NCI-H1417 (cell line): ENCODE measurements at regions not wholly inside any gene's neighbourhood (a gene's known extent, or its start where the extent isn't known, plus 50 kb on each side); places are given as distances from the start of the nearest gene placed in this dataset.
"Not testable (repeated sequence)": the region's sequence is repeated elsewhere in the genome, so short reads cannot be mapped to it uniquely, and the experiment has no call there.

Experiments
- DNase-seq, 3 experiments: peaks; one replicate each; lab custom pipeline; 2025; lab: John Stamatoyannopoulos, UW

DNA sequence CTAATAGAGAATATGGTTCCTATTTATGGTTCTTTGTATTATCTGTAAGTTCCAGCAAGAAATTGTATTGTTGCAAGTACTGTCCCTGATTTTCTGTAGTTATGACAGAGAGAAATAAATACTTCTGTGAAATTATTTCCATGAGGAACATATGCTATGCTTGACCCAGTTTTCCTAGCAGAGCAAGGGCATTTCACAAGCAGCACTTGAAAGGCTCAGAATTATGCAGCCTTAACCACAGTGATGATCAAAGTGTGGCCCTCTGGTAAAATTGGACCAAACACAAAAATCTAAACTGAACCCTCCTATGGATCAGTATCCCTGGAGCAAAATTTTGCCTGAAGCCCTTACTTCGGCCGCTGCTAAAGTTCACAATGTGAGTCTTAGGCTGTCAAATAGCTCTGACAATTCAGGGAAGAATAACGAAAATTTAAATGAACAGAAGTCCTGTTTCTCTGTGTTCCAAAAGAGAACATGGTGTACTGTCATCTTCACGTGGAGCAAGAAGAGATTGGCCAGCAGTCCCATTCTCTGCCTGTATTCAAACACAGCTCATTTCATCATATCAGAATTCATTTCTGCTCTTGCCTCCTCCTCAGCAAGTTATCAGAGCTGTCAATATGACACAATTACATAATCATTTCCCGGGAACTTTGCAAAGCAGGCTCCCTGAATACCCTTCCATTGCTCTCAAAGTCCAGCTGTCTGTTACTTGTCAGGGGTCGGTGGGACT lies 471.9 kb downstream of the RPS29 start:
- DNase-seq: no peak

- DNase-seq: no peak
These were observed 479.2 kb downstream of the RPS29 start for GRCh38 chr14:49106741-49107667.

- no peak for DNase-seq
These were observed 480.2 kb downstream of the RPS29 start for GRCh38 chr14:49105956-49106355.

DNA sequence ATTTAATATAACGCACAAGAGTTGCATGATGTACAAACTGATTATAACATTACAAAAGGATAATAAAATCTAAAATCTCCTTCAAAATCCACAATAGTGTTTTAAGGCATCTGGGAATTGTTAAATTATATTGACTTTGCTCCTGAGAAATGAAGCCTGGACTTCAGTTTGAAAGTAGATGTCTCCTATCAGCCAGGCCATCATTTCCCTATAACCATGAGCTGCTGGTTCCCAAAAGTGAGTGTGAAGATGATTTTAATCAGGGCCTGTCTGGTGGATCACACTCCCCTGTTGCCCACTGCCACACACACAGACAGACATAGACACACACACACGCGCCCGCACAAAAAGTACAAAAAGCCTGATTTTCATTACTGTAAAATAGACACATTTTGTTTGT lies 480.7 kb downstream of the RPS29 start:
- DNase-seq: no peak

GRCh38 chr14:49092345-49092744 lies 493.8 kb downstream of the RPS29 start:
- no peak for DNase-seq

DNA sequence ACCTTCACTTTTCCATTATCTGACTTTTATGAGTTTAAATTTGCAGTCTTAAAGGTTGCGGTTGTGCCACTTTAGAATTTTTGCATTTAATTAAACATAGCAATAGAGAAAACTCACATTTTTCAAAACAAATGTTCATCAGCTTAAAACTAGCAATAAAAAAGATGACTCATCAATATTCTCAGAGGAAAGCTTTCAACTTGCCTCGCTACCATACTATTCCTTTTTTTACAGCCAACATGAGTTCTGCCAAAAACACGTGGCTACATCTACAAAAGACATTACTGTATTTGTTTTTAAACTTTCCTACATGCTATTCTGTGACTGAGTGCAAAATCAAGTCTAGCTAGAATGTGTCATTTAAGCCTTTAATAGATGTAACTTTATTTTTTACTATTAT lies 497.1 kb downstream of the RPS29 start:
- DNase-seq: no peak

GRCh38 chr14:49073292-49073691 lies 512.9 kb downstream of the RPS29 start:
- DNase-seq: not testable (repeated sequence)

DNA sequence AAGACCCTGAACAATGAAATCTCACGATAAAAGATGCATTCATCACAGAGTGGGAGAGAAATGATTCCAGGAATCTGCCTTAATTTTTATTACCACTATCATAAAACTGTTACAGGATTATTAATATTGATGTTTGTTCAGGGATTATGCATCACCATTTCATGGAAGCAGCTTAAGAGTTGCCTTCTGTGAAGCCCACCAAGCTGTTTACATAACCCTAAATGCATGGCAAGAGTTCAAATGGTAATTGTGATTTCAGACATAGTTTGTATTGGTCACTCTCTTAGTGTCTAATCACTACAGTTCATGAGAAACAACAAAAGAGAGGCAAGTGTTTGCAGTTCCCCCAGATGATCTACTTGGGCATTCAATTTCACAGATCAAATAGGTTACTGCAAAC lies 527.7 kb downstream of the RPS29 start:
- DNase-seq: peak in 1 of 3 experiments; percentile 8

DNA sequence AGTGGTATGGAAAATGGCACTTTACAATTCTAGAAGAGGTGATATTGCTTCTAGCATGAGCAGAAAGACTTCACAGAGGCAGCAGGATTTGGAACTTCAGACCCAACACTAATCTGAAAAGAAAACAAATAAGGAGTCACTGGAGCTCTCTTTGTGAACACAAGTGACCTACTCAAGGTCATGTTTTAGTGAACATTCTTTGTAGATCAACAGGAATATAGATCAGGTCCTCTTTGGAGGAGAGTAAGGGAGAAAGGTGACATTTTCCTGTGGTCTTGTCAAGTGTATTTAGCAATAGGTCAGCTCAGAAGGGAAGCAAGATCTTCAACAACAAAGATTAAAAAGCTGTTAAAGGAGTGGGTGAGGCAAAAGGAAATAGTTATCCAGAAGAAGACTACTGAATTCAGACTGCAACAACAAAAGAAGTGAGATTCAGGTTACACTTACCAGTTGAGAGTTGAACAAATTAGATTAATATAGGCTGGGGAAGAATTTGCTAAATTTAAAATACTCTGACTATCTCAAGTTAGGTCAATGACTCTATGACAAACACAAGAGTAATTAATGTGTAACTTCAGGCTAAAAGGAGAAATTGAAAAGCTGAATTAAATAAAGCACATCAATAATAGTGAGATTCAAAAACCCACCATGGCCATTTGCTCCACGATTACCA lies 528.2 kb downstream of the RPS29 start:
- no peak for DNase-seq

DNA sequence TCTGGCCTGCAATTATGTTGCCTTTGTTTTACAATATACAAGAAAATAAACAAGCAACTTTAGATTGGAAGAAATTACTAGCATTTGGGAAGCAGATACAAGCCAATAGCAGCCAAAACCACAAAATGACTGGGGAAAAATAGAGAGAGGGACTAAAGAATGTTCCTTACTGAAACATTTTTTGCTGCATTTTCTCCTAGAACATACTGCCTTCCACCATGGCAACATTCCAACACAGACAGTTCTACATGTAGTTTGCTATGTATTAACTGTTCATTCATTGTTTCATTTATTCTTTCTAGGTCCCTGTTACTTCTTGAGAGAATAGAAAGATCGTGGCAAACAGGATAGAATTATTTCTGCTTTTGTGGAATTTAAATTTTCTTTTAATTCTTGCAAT lies 530.2 kb downstream of the RPS29 start:
- DNase-seq: no peak

GRCh38 chr14:49052521-49052920 lies 533.7 kb downstream of the RPS29 start:
- DNase-seq: no peak

DNA sequence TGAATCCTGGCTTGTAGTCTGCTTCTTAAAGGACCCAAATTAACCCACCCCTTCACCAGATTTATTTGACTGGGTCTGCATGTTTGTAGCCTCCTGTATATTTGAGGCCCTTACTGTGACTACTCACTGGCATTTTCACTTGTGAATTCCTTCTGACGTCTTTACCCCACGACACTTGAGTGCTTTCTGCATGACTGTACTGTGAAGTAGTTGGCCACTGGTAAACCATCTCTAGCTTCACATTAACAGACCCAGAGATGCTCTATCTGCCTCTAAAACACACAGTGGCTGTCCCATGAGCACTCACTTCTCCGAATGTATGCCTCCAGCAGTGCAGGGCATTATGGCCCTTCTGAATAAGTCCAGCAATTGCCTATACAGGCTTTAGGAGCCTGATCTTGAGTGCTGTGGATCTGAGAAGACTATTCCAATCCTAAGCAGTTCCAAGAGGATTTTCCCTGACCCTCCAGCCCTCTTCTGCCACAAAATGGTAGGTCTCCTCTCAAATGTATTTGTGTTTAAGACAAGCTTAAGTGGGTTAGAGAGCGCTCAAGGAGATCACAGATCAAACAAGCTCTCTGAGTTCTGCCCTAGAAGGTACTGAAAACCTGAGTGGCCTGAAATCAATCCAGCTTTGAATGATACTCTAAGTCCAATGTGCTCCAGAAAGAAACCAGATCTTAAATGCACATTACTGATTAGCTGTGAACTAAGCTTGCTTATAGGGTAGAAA lies 534.7 kb downstream of the RPS29 start:
- DNase-seq: no peak

- no peak for DNase-seq
These were observed 535.4 kb downstream of the RPS29 start for GRCh38 chr14:49050822-49051221.

- peak in 1 of 3 experiments; percentile 46 for DNase-seq
These were observed 536.5 kb downstream of the RPS29 start for GRCh38 chr14:49049711-49050110.

DNA sequence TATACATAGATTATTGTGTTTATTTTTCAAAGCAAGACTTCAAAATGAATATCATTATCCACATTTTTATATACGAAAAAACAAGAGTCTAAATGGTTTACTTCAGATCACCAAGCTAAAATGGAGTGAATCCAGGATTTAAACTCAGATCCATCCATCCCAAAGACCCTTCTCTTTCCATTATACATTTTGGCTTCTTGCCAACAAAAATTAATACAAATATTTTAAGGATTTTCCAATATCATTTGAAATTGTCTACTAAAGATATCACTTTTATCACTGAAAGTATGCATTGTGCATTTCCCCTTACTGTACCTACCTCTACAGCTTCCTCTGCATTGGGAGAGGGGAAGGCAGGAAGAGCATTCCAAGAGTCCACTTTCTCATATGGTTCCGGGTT lies 541.2 kb downstream of the RPS29 start:
- DNase-seq: no peak

- no peak for DNase-seq
These were observed 549.1 kb downstream of the RPS29 start for GRCh38 chr14:49036984-49037516.

DNA sequence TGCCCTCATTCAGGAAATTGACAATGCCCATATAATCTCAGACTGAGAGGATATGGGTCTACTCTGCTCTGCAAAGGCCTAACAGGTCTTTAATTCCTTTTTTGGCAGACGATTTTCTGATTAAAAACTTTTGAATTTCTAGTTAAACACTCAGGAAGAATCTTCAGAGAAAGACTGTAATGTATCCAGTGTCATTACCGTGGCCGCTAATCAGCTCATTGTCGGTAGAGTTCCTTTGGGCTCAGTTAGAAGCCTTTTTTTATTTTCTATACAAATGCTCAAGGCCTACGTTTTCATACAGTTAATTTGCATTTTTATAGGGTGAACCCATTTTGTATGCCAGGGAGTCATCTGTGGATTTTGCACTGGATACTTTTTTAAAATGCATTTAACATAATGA lies 549.9 kb downstream of the RPS29 start:
- DNase-seq: no peak

DNA sequence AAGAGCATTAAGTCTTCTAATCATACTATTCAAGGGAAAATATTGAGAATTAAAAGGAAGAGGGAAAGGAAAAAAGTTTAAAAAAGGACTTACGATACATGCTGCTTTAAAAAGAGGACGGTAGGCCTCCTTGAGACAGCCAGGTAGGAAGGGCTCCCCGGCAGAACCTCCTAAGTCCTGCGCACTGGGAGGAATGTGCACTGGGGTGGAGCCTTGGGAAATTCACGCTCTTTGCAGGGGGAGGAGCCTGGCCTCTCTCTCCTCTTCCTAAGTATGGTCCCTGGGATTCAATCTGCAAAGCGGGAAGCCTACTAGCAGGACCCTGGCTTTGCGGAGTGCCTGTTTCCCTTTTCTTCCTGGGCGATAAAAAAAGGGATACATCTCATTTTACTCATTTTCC lies 553.0 kb downstream of the RPS29 start:
- no peak for DNase-seq

GRCh38 chr14:49031710-49032109 lies 554.5 kb downstream of the RPS29 start:
- DNase-seq: not testable (repeated sequence)

DNA sequence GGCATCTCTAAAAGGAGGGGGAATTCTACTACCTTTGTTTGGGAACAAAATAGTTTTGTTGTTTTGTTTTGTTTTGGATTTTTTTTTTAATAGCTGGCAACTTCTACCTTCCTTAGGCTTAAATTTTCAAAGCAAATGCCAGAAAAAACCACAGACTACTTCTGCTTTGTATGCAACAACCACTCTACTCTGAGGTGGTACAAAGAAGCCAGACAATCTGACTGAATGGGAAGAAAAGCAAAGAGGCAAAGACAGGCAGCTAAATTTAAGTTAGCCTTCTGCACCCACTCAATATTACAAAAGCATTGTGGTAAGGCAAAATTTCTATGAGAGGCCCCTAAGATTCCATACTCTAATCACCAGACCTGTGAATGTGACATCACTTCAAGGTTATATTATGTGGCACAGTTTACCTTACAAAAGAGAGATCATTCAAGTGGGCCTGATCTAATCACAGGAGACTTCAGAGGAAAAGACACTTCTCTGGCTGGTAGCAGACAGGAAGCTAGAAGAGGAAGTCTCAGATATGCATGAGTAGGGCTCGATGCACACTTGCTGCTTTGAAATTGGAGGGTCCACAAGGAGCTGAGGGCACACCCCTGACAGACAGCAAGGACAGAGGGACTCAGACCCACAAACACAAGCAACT lies 566.6 kb downstream of the RPS29 start:
- DNase-seq: no peak

GRCh38 chr14:49017447-49017846 lies 568.7 kb downstream of the RPS29 start:
- DNase-seq: no peak
